NCI-H226 (cell line): ENCODE measurements at regions not wholly inside any gene's neighbourhood (a gene's known extent, or its start where the extent isn't known, plus 50 kb on each side); places are given as distances from the start of the nearest gene placed in this dataset.
"Not testable (repeated sequence)": the region's sequence is repeated elsewhere in the genome, so short reads cannot be mapped to it uniquely, and the experiment has no call there.

Source experiments
- DNase-seq: peaks from one replicate; pipeline ENCODE4 v3.0.0-alpha.2; 2015

GRCh38 chrX:98071331-98071730, 1187.6 kb downstream of the RPA4 start:
- no peak for DNase-seq

- no peak for DNase-seq
These were observed 1193.7 kb downstream of the RPA4 start for GRCh38 chrX:98077440-98077839.

GRCh38 chrX:98111684-98112083, 1228.0 kb downstream of the RPA4 start:
- DNase-seq: no peak

GRCh38 chrX:98114021-98114420, 1230.3 kb downstream of the RPA4 start:
- DNase-seq: no peak

- DNase-seq: no peak
These were observed 1257.8 kb downstream of the RPA4 start for GRCh38 chrX:98141466-98141865.

- no peak for DNase-seq
These were observed 1307.3 kb downstream of the RPA4 start for GRCh38 chrX:98191003-98191402.

- no peak for DNase-seq
These were observed 1310.3 kb downstream of the RPA4 start for GRCh38 chrX:98194036-98194435.

- no peak for DNase-seq
These were observed 1320.1 kb downstream of the RPA4 start for GRCh38 chrX:98203800-98204199.

- no peak for DNase-seq
These were observed 1324.2 kb downstream of the RPA4 start for GRCh38 chrX:98207947-98208346.

- DNase-seq: no peak
These were observed 1347.3 kb downstream of the RPA4 start for GRCh38 chrX:98231003-98231402.

- DNase-seq: not testable (repeated sequence)
These were observed 1356.4 kb downstream of the RPA4 start for GRCh38 chrX:98240061-98240460.

- DNase-seq: no peak
These were observed 1379.4 kb downstream of the RPA4 start for GRCh38 chrX:98263135-98263534.

- DNase-seq: no peak
These were observed 1406.0 kb downstream of the RPA4 start for GRCh38 chrX:98289726-98290125.

- no peak for DNase-seq
These were observed 1410.6 kb downstream of the RPA4 start for GRCh38 chrX:98294310-98294709.

GRCh38 chrX:98296129-98296528, 1412.4 kb downstream of the RPA4 start:
- no peak for DNase-seq

GRCh38 chrX:98299785-98300184, 1416.1 kb downstream of the RPA4 start:
- DNase-seq: no peak

GRCh38 chrX:98300536-98300935, 1416.8 kb downstream of the RPA4 start:
- DNase-seq: not testable (repeated sequence)

GRCh38 chrX:98331407-98331806, 1447.7 kb downstream of the RPA4 start:
- no peak for DNase-seq

- no peak for DNase-seq
These were observed 1454.8 kb downstream of the RPA4 start for GRCh38 chrX:98338544-98338943.

GRCh38 chrX:98350940-98351339, 1467.2 kb downstream of the RPA4 start:
- DNase-seq: no peak

GRCh38 chrX:98357146-98357545, 1473.4 kb downstream of the RPA4 start:
- DNase-seq: no peak

GRCh38 chrX:98362630-98363029, 1478.9 kb downstream of the RPA4 start:
- DNase-seq: no peak

GRCh38 chrX:98371994-98372393, 1488.3 kb downstream of the RPA4 start:
- DNase-seq: no peak

GRCh38 chrX:98379134-98379533, 1495.4 kb downstream of the RPA4 start:
- DNase-seq: no peak

- DNase-seq: no peak
These were observed 1496.4 kb downstream of the RPA4 start for GRCh38 chrX:98380106-98380505.

- DNase-seq: no peak
These were observed 1496.8 kb downstream of the RPA4 start for GRCh38 chrX:98380556-98380955.
